Liver (tissue), 3 donors: ENCODE measurements at regions not wholly inside any gene's neighbourhood (a gene's known extent, or its start where the extent isn't known, plus 50 kb on each side); places are given as distances from the start of the nearest gene placed in this dataset.

Source experiments
- CTCF ChIP-seq: fragments of 150-350 bp; IDR thresholded peaks from 2 replicates; pipeline ENCODE4 v1.5.1; 2017; ENCODE audit warnings: improper control_type of control experiment, low read depth, low read length; ENCODE audit not compliant: missing input control
- HNF4A ChIP-seq, 2 donors: conservative IDR thresholded peaks; 2 replicates each; pipeline ENCODE4 v1.6.1; 2016; ENCODE audit warnings: antibody characterized with exemption in 2 of 2, mild to moderate bottlenecking in 2 of 2
- MAX ChIP-seq: IDR thresholded peaks from 2 replicates; pipeline ENCODE4 v1.6.1; 2016; ENCODE audit warnings: antibody characterized with exemption
- RAD21 ChIP-seq, 2 donors: IDR thresholded peaks; 2 replicates each; pipeline ENCODE4 v1.6.1; 2016; ENCODE audit warnings: antibody characterized with exemption in 2 of 2, mild to moderate bottlenecking in 2 of 2
- REST ChIP-seq: IDR thresholded peaks from 2 replicates; pipeline ENCODE4 v1.6.1; 2016; ENCODE audit warnings: antibody characterized with exemption, mild to moderate bottlenecking
- RXRA ChIP-seq, 2 donors: IDR thresholded peaks; 2 replicates each; pipeline ENCODE4 v1.6.1; 2017 to 2018; ENCODE audit warnings: antibody characterized with exemption in 2 of 2, mild to moderate bottlenecking in 1 of 2
- YY1 ChIP-seq: IDR thresholded peaks from 2 replicates; pipeline ENCODE4 v1.6.1; 2016; ENCODE audit warnings: antibody characterized with exemption, mild to moderate bottlenecking
- donor health status: healthy.
- donor health status: healthy.

DNA sequence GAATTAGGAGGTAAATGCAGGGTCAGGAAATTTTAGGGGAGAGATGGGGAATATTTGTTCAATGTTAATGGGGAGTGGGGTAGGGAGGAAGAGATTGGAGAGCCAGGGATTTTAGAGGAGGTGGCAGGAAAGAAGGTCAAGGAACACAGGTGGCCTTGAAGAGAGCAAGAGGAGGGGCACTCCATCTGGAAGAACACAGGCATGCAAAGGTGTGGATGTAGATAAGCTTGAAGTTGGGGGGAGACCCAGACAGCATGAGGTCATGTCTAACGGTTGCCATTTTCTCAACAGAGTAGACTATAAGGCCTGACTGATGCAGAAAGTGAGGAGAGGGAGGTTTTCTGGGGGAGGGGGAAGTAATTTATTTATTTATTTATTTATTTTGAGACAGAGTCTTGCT, 77.5 kb downstream of the MAIP1 start:
- TF ChIP-seq MAX (no peak), CTCF (no peak), YY1 (no peak), RXRA (IDR thresholded peaks at IDR 0.05) (no peak), RAD21 (IDR thresholded peaks at IDR 0.05) (no peak), HNF4A (conservative IDR thresholded peaks at IDR 0.05) (no peak), REST (no peak)
